ENCODE measurements at regions not wholly inside any gene's neighbourhood (a gene's known extent, or its start where the extent isn't known, plus 50 kb on each side); places are given as distances from the start of the nearest gene placed in this dataset.
"Not testable (repeated sequence)": the region's sequence is repeated elsewhere in the genome, so short reads cannot be mapped to it uniquely, and the experiment has no call there.

GRCh38 chr14:106390947-106391346 is 864.6 kb downstream of the TMEM121 start:
- DNase-seq (ENCODE audit: low read depth in 3 of 3) = no peak

GRCh38 chr14:106393742-106394141 is 867.4 kb downstream of the TMEM121 start:
- no peak for DNase-seq (ENCODE audit: low read depth in 3 of 3)

GRCh38 chr14:106395456-106396050 is 869.2 kb downstream of the TMEM121 start:
- no peak for DNase-seq (ENCODE audit: low read depth in 3 of 3)

- DNase-seq (ENCODE audit: low read depth in 3 of 3) = no peak
These were observed 870.6 kb downstream of the TMEM121 start for GRCh38 chr14:106396999-106397398.

GRCh38 chr14:106398931-106399331 is 872.5 kb downstream of the TMEM121 start:
- not testable (repeated sequence) for DNase-seq (ENCODE audit: low read depth in 3 of 3)

GRCh38 chr14:106401316-106401715 is 874.9 kb downstream of the TMEM121 start:
- DNase-seq (ENCODE audit: low read depth in 3 of 3) = not testable (repeated sequence)

- DNase-seq (ENCODE audit: low read depth in 3 of 3) = peak in 1 of 3 experiments; percentile 55
These were observed 883.8 kb downstream of the TMEM121 start for GRCh38 chr14:106410229-106410628.

- no peak for DNase-seq (ENCODE audit: low read depth in 3 of 3)
These were observed 888.1 kb downstream of the TMEM121 start for GRCh38 chr14:106414464-106414863.

GRCh38 chr14:106417224-106418049 is 891.1 kb downstream of the TMEM121 start:
- peak; percentile 82 to 99 (median 94) for DNase-seq (ENCODE audit: low read depth in 3 of 3)

GRCh38 chr14:106419376-106419965 is 893.1 kb downstream of the TMEM121 start:
- no peak for DNase-seq (ENCODE audit: low read depth in 3 of 3)

- peak in 2 of 3 experiments; percentile 38 to 70 for DNase-seq (ENCODE audit: low read depth in 3 of 3)
These were observed 895.1 kb downstream of the TMEM121 start for GRCh38 chr14:106421431-106422033.

- no peak for DNase-seq (ENCODE audit: low read depth in 3 of 3)
These were observed 895.7 kb downstream of the TMEM121 start for GRCh38 chr14:106422066-106422465.

GRCh38 chr14:106425150-106425549 is 898.8 kb downstream of the TMEM121 start:
- not testable (repeated sequence) for DNase-seq (ENCODE audit: low read depth in 3 of 3)

GRCh38 chr14:106436310-106436905 is 910.0 kb downstream of the TMEM121 start:
- peak; percentile 54 to 67 (median 58) for DNase-seq (ENCODE audit: low read depth in 3 of 3)

- peak; percentile 15 to 43 (median 17) for DNase-seq (ENCODE audit: low read depth in 3 of 3)
These were observed 916.5 kb downstream of the TMEM121 start for GRCh38 chr14:106442857-106443256.

- no peak for DNase-seq (ENCODE audit: low read depth in 3 of 3)
These were observed 928.6 kb downstream of the TMEM121 start for GRCh38 chr14:106455026-106455425.

- DNase-seq (ENCODE audit: low read depth in 3 of 3) = peak; percentile 51 to 64 (median 57)
These were observed 933.8 kb downstream of the TMEM121 start for GRCh38 chr14:106459971-106460730.

- DNase-seq (ENCODE audit: low read depth in 3 of 3) = no peak
These were observed 934.5 kb downstream of the TMEM121 start for GRCh38 chr14:106460916-106461315.

GRCh38 chr14:106466483-106466882 is 940.1 kb downstream of the TMEM121 start:
- DNase-seq (ENCODE audit: low read depth in 3 of 3) = not testable (repeated sequence)

GRCh38 chr14:106468869-106469268 is 942.5 kb downstream of the TMEM121 start:
- not testable (repeated sequence) for DNase-seq (ENCODE audit: low read depth in 3 of 3)

GRCh38 chr14:106470028-106470427 is 943.6 kb downstream of the TMEM121 start:
- DNase-seq (ENCODE audit: low read depth in 3 of 3) = not testable (repeated sequence)
